HepG2 (cell line): ENCODE measurements at regions not wholly inside any gene's neighbourhood (a gene's known extent, or its start where the extent isn't known, plus 50 kb on each side); places are given as distances from the start of the nearest gene placed in this dataset.
A peak's percentile ranks its signal among the peaks of the same experiment; 100 is the strongest.

Experiments used
- ATAC-seq: fragments of 200-7000 bp; cut with Tn5 transposase; 3 replicates; pipeline ENCODE4 v1.9.1; 2020; ENCODE audit warnings: mild to moderate bottlenecking, moderate library complexity
- BruUV-seq: library from RNA; stranded (reverse); fragments of 400-500 nt; replicated peaks from 2 replicates; lab custom pipeline; 2021; lab: Mats Ljungman, UMichigan
- CTCF ChIA-PET: fragments of 300-600 bp; formaldehyde crosslinking; extraction: SDS; loops from one replicate; lab custom pipeline; 2021; ENCODE audit warnings: low total read pairs, inconsistent platforms, low intra/inter-chr PET ratio; lab: Yijun Ruan, JAX
- POLR2A ChIA-PET: fragments of 350-600 bp; sonication (Branson Sonifier 250); formaldehyde crosslinking; loops from one replicate; lab custom pipeline; 2020; ENCODE audit warnings: antibody characterized with exemption, inconsistent platforms; lab: Yijun Ruan, JAX
- DNase-seq: peaks from one replicate; pipeline ENCODE4 v3.0.0-alpha.2; 2015; ENCODE audit warnings: low spot score
- FAIRE-seq: peaks from 3 replicates; lab custom pipeline; 2011; peaks lifted over from hg19 to GRCh38; lab: Jason Lieb, UNC
- H2AFZ ChIP-seq: one replicate; pipeline ENCODE4 v1.6.1; 2011; ENCODE audit warnings: low read length, inconsistent platforms
- H3K27ac ChIP-seq: fragments of 300-600 bp; 3 replicates; pipeline ENCODE4 v1.8.0; 2011; ENCODE audit warnings: mixed run types, mild to moderate bottlenecking, mixed read lengths, low read length, inconsistent platforms; ENCODE audit not compliant: insufficient read depth; ENCODE audit errors: extremely low read length
- H3K27me3 ChIP-seq, 2 experiments: fragments of 200-600 bp in 1 of 2; 2 replicates in 1 of 2; 3 replicates in 1 of 2; pipeline versions ENCODE4 v1.6.0 to v1.8.0; 2011; ENCODE audit warnings: low read length in 2 of 2, mild to moderate bottlenecking in 2 of 2, moderate library complexity in 2 of 2, inconsistent platforms in 1 of 2; ENCODE audit not compliant: insufficient read depth in 2 of 2, control insufficient read depth in 1 of 2
- H3K36me3 ChIP-seq, 2 experiments: fragments of 200-600 bp in 1 of 2; replicated peaks in 1 of 2; 2 replicates in 1 of 2; 3 replicates in 1 of 2; pipeline versions ENCODE4 v1.5.1 to v1.8.0; 2011; ENCODE audit warnings: low read length in 2 of 2, inconsistent platforms in 1 of 2; ENCODE audit not compliant: insufficient read depth in 2 of 2, control insufficient read depth in 1 of 2
- H3K4me1 ChIP-seq: 2 replicates; pipeline ENCODE4 v1.5.1; 2012; ENCODE audit warnings: low read length, inconsistent platforms; ENCODE audit not compliant: insufficient read depth
- H3K4me2 ChIP-seq: 2 replicates; pipeline ENCODE4 v1.6.0; 2011; ENCODE audit warnings: low read depth, low read length, inconsistent platforms
- H3K4me3 ChIP-seq, 3 experiments: fragments of 200-600 bp in 1 of 3; sonication (generic), shearing (Covaris generic) in 1 of 3; replicated peaks in 1 of 3; 2 replicates each; pipeline ENCODE4 v1.5.1; 2011 to 2016; ENCODE audit warnings: low read length in 3 of 3, inconsistent platforms in 2 of 3, low read depth in 2 of 3, mild to moderate bottlenecking in 2 of 3, control low read depth in 1 of 3, mixed read lengths in 1 of 3; ENCODE audit not compliant: insufficient read depth in 1 of 3
- H3K79me2 ChIP-seq: one replicate; pipeline ENCODE4 v1.6.1; 2011; ENCODE audit warnings: low read length, inconsistent platforms; ENCODE audit not compliant: insufficient read depth
- H3K9ac ChIP-seq: 2 replicates; pipeline ENCODE4 v1.6.0; 2011; ENCODE audit warnings: mild to moderate bottlenecking, low read depth, low read length, inconsistent platforms; ENCODE audit not compliant: insufficient read depth
- H3K9me3 ChIP-seq: 2 replicates; pipeline ENCODE4 v1.5.1; 2012; ENCODE audit warnings: mild to moderate bottlenecking, low read length
- H4K20me1 ChIP-seq: 2 replicates; pipeline ENCODE4 v1.6.0; 2011; ENCODE audit warnings: inconsistent platforms, mild to moderate bottlenecking, low read length, moderate library complexity; ENCODE audit not compliant: insufficient read depth
- BCL6 ChIP-seq: IDR thresholded peaks from 2 replicates; pipeline ENCODE4 v1.6.1; 2016; ENCODE audit warnings: missing genetic modification reagents, missing compliant biosample characterization
- HNRNPK ChIP-seq: fragments of 200-400 bp; formaldehyde crosslinking; IDR thresholded peaks from 2 replicates; pipeline ENCODE4 v1.6.1; 2018; ENCODE audit warnings: low read length, low read depth, moderate library complexity, mild to moderate bottlenecking; ENCODE audit not compliant: poor library complexity, severe bottlenecking
- KLF16 ChIP-seq, 2 experiments: sonication (generic) in 1 of 2; formaldehyde crosslinking in 1 of 2; IDR thresholded peaks; 2 replicates each; pipeline versions ENCODE4 v1.6.1 to v1.8.0; 2016 to 2023; ENCODE audit warnings: missing genetic modification reagents in 2 of 2, missing compliant biosample characterization in 1 of 2
- NBN ChIP-seq: fragments of 450-650 bp; conservative IDR thresholded peaks from 2 replicates; pipeline ENCODE4 v1.6.1; 2017
- NONO ChIP-seq, 2 experiments: fragments of 450-650 bp in 1 of 2; sonication (generic) in 1 of 2; formaldehyde crosslinking in 1 of 2; IDR thresholded peaks in 1 of 2; conservative IDR thresholded peaks in 1 of 2; 2 replicates each; pipeline versions ENCODE4 v1.6.1 to v1.8.0; 2017 to 2022; ENCODE audit warnings: mild to moderate bottlenecking in 1 of 2, missing genetic modification reagents in 1 of 2, moderate library complexity in 1 of 2
- SIX4 ChIP-seq: sonication (generic); formaldehyde crosslinking; IDR thresholded peaks from 2 replicates; pipeline ENCODE4 v1.4.0; 2020; ENCODE audit warnings: missing genetic modification reagents
- SRF ChIP-seq: IDR thresholded peaks from 2 replicates; pipeline ENCODE4 v1.6.1; 2011; ENCODE audit warnings: mild to moderate bottlenecking, low read depth, low read length, moderate library complexity
- SRY ChIP-seq: sonication (generic); formaldehyde crosslinking; IDR thresholded peaks from 2 replicates; pipeline ENCODE4 v1.8.0; 2022; ENCODE audit warnings: mild to moderate bottlenecking, missing genetic modification reagents
- XRCC5 ChIP-seq: fragments of 200-400 bp; formaldehyde crosslinking; optimal IDR thresholded peaks from 2 replicates; pipeline ENCODE3; 2017; ENCODE audit warnings: mild to moderate bottlenecking, low read length
- ZFP1 ChIP-seq: IDR thresholded peaks from 2 replicates; pipeline ENCODE4 v1.6.1; 2016
- ZFX ChIP-seq: sonication (generic); formaldehyde crosslinking; IDR thresholded peaks from 2 replicates; pipeline ENCODE4 v1.4.0; 2020; ENCODE audit warnings: mild to moderate bottlenecking, low read depth, missing genetic modification reagents, moderate library complexity
- ZNF512B ChIP-seq: sonication (generic); formaldehyde crosslinking; IDR thresholded peaks from 2 replicates; pipeline ENCODE4 v1.5.1; 2020; ENCODE audit warnings: missing genetic modification reagents, mild to moderate bottlenecking, borderline replicate concordance
- ZNF564 ChIP-seq: sonication (generic); formaldehyde crosslinking; IDR thresholded peaks from 2 replicates; pipeline ENCODE4 v1.8.1; 2023; ENCODE audit warnings: mild to moderate bottlenecking, missing genetic modification reagents
- ZSCAN20 ChIP-seq: sonication (generic); formaldehyde crosslinking; IDR thresholded peaks from 2 replicates; pipeline ENCODE4 v1.4.0; 2020; ENCODE audit warnings: missing genetic modification reagents, mild to moderate bottlenecking, borderline replicate concordance
- WGBS: methylation state at CpG from one replicate; pipeline ENCODE4 v1.1.6; 2017; ENCODE audit warnings: low lambda C conversion rate; 5-methylcytosine and 5-hydroxymethylcytosine counted together
- in situ Hi-C: cut with HindIII; loops from 2 replicates; pipeline ENCODE4 v1.10.0; 2017; ENCODE audit warnings: low pct_unique_long_range_greater_than_20kb; ENCODE audit not compliant: extremely low pct_ligation_motif_present
- intact Hi-C: fragments of 100-400 bp; cut with micrococcal nuclease; formaldehyde crosslinking; loops from one replicate; pipeline ENCODE4 v1.10.0; 2022; ENCODE audit not compliant: unreplicated experiment

DNA sequence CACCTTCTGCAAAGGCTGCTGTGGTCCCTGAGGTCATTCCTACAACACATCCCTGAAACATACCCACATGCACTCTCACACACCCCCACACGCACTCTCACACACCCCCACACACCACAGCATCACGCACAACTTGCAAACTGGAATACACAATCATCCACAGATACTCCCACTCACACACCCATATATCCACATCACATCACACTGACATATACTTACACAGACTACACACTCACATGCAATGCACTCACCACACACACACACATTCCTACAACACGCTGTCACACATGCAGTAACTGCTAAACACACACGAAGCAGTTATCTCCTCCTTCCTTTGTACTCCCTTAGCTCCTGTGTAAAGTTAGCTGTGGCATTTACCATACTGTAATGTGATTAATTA lies 57.1 kb upstream of the PKDCC start (continued):
- TF ChIP-seq NBN = 0 out of 2 replicates have a peak, but pooled peaks have one; percentile 23
- TF ChIP-seq, all 625 proteins: peak for 7

DNA sequence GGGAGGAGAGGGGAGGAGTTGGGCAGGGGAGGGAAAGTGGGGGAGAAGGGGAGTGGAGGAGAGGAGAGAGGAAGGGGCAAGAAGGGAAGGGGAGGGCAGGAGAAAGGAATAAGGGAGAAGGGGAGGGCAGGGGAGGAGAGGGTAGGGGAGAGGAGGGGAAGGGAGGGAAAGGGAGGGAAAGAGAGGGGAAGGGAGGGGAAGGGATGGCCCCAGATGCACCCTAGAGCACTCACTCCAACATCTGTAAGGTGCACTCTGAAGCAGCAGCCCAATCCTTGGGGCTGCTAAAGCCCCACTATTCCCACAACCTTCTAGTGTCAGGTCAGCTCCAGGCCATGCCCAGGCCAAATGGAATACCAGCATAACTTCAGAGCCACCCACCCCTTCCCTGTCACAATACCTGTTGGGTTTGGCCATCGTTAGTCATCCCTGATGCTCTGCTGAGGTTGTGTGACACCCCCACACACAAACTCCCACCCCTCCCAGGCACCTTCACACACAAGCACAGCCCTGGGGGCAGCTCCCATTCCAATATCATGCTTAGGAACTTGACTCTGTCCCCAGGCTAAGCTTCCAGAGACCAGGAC lies 55.7 kb upstream of the PKDCC start:
- Histone ChIP-seq H3K9me3 (no peaks in the 10 kb centered on the region), H3K4me3 (no peak overlapping the region), H3K79me2 (no peaks in the 10 kb centered on the region), H4K20me1 (no peaks in the 10 kb centered on the region), H3K27ac (no peak overlapping the region), H3K9ac (no peak overlapping the region), H2AFZ (no peak overlapping the region), H3K4me2 (no peak overlapping the region), H3K27me3 (peaks cover 3 to 24% of the 10 kb centered on the region in 2 experiments; a peak in 2 of 5 replicates), H3K36me3 (no peaks in the 10 kb centered on the region), H3K4me1 (peaks cover 9% of the 10 kb centered on the region; the same call in 1 of the 2 replicates)
- FAIRE-seq = no peak
- BruUV-seq = no TSS peak
- CTCF ChIA-PET = no interaction called here
- no peak for ATAC-seq
- intact Hi-C loops (no loop called here), in situ Hi-C loops (no loop called here)
- POLR2A ChIA-PET = no interaction called here
- 17% methylated on average over 1 of the region's 1 CpG for WGBS
- no peak for TF ChIP-seq KLF16 (CRISPR knock-in tag; IDR thresholded peaks at IDR 0.05)
- peak; percentile 62 for TF ChIP-seq HNRNPK
- DNase-seq = no peak

DNA sequence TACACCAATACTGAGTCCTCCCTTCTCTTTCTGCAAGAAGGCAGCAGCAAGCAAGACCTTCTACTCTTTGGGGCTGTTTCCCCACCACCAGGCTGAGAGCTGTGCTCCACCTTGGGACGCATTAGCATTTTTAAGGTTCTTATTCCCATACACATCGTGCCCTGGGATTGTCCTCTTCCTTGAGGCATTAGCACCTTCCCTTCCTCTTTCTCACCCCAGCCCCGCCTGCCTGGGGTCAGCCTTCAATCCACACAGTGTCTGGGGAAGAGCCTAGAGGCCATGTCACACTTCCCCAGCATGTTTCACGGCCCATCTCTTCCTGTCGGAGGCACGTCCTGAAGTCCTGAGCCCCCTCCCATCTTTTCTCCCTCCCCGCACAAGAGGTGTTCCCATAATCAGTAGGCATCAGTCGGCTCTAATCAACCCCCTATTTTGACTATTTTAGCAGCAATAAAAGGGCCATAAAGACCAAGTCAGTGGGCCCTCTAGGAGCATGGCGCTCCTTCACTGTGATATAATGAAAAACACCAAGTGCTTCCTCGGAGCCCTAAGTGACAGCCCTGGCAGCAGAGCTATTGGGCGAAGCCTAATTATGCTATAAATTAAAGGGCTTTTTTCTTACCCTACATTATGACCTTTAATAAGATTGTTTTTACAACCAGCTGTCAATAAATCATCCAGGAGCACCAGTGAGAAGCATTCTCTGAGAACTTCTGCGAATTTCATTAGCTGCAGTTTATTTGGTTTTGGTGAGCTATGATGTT lies 55.0 kb upstream of the PKDCC start:
- intact Hi-C loops = no loop called here
- Histone ChIP-seq H2AFZ (no peak overlapping the region), H3K27ac (no peak overlapping the region), H3K9me3 (no peaks in the 10 kb centered on the region), H3K9ac (no peak overlapping the region), H3K4me1 (peaks cover 9% of the 10 kb centered on the region; the same call in 1 of the 2 replicates), H3K4me3 (no peak overlapping the region), H4K20me1 (no peaks in the 10 kb centered on the region), H3K36me3 (no peaks in the 10 kb centered on the region), H3K27me3 (peaks cover 3 to 31% of the 10 kb centered on the region in 2 experiments; a peak in 3 of 5 replicates), H3K4me2 (no peak overlapping the region), H3K79me2 (no peaks in the 10 kb centered on the region)
- BruUV-seq = no TSS peak
- in situ Hi-C loops = no loop called here
- WGBS = 49% methylated on average over 12 of the region's 12 CpGs
- FAIRE-seq (no peak), ATAC-seq (no peak), DNase-seq (no peak)
- ChIA-PET CTCF (no interaction called here), POLR2A (no interaction called here)
- TF ChIP-seq XRCC5 = no peak
- TF ChIP-seq ZNF564 (CRISPR knock-in tag) = no peak
- TF ChIP-seq SRY (CRISPR knock-in tag) = no peak
- TF ChIP-seq SIX4 (CRISPR knock-in tag) = no peak
- no peak for TF ChIP-seq BCL6 (CRISPR knock-in tag)
- no peak for TF ChIP-seq ZFX (CRISPR knock-in tag)
- no peak for TF ChIP-seq ZNF512B (CRISPR knock-in tag)
- no peak for TF ChIP-seq NONO (IDR thresholded peaks at IDR 0.05)
- no peak for TF ChIP-seq NONO (CRISPR knock-in tag; conservative IDR thresholded peaks at IDR 0.05)
- no peak for TF ChIP-seq SRF
- TF ChIP-seq ZFP1 (CRISPR knock-in tag) = no peak
- no peak for TF ChIP-seq ZSCAN20 (CRISPR knock-in tag)
